GM20000 (cell line): ENCODE measurements at regions not wholly inside any gene's neighbourhood (a gene's known extent, or its start where the extent isn't known, plus 50 kb on each side); places are given as distances from the start of the nearest gene placed in this dataset.

Source experiments
- DNase-seq: peaks from one replicate; pipeline ENCODE4 v3.0.0; 2012; ENCODE audit warnings: low spot score
- CTCF ChIP-seq: IDR thresholded peaks from 2 replicates; pipeline ENCODE4 v1.5.1; 2012; ENCODE audit warnings: mild to moderate bottlenecking, control low read depth; ENCODE audit errors: extremely low read depth, missing control alignments

- no peak for TF ChIP-seq CTCF
- no peak for DNase-seq
These were observed 526.3 kb downstream of the SPRY1 start for GRCh38 chr4:123922847-123923246.

GRCh38 chr4:123924536-123924935 is 527.9 kb downstream of the SPRY1 start:
- no peak for TF ChIP-seq CTCF
- no peak for DNase-seq

GRCh38 chr4:123929565-123929964 is 533.0 kb downstream of the SPRY1 start:
- TF ChIP-seq CTCF: no peak
- no peak for DNase-seq

GRCh38 chr4:123930996-123931395 is 534.4 kb downstream of the SPRY1 start:
- TF ChIP-seq CTCF: no peak

GRCh38 chr4:123934096-123934495 is 537.5 kb downstream of the SPRY1 start:
- no peak for DNase-seq
- no peak for TF ChIP-seq CTCF

More at GRCh38 chr4:123930996-123931395, 534.4 kb downstream of the SPRY1 start:
- DNase-seq: no peak

GRCh38 chr4:123936621-123937043 is 540.0 kb downstream of the SPRY1 start:
- no peak for TF ChIP-seq CTCF
- DNase-seq: no peak

- TF ChIP-seq CTCF: no peak
- no peak for DNase-seq
These were observed 541.0 kb downstream of the SPRY1 start for GRCh38 chr4:123937581-123937980.
